ENCODE measurements at regions not wholly inside any gene's neighbourhood (a gene's known extent, or its start where the extent isn't known, plus 50 kb on each side); places are given as distances from the start of the nearest gene placed in this dataset.

- TF ChIP-seq CTCF (IDR thresholded peaks at IDR 0.05) (no peak), USF1 (IDR thresholded peaks at IDR 0.05; ENCODE audit: borderline replicate concordance, low read depth) (no peak), IRF3 (IDR thresholded peaks at IDR 0.05; ENCODE audit: low read depth, low read length) (no peak), SMC3 (IDR thresholded peaks at IDR 0.05; ENCODE audit: low read depth, low read length) (no peak), MXI1 (IDR thresholded peaks at IDR 0.05; ENCODE audit: low read depth, low read length) (no peak), CHD2 (IDR thresholded peaks at IDR 0.05; ENCODE audit: low read length, partially characterized antibody) (no peak), TAF1 (IDR thresholded peaks at IDR 0.05; ENCODE audit: borderline replicate concordance, low read depth, low read length) (no peak), YY1 (IDR thresholded peaks at IDR 0.05; ENCODE audit: low read depth) (no peak), ZBTB33 (IDR thresholded peaks at IDR 0.05; ENCODE audit: borderline replicate concordance, low read depth) (no peak), EZH2phosphoT487 (IDR thresholded peaks at IDR 0.05; ENCODE audit: borderline replicate concordance, low read depth) (no peak), RFX5 (IDR thresholded peaks at IDR 0.05; ENCODE audit: low read length) (no peak), POLR2AphosphoS5 (IDR thresholded peaks at IDR 0.05; ENCODE audit: low read depth, low read length) (no peak), PBX3 (IDR thresholded peaks at IDR 0.05) (no peak), GABPA (IDR thresholded peaks at IDR 0.05; ENCODE audit: low read depth) (no peak)
Measured at GRCh38 chr3:72427624-72428023, 420.6 kb downstream of the SHQ1 start.
